OCI-LY1 (cell line): ENCODE measurements at regions not wholly inside any gene's neighbourhood (a gene's known extent, or its start where the extent isn't known, plus 50 kb on each side); places are given as distances from the start of the nearest gene placed in this dataset.

Experiments used
- H2AFZ ChIP-seq: fragments of 200-600 bp; sonication (generic), shearing (Covaris generic); 2 replicates; pipeline ENCODE4 v1.6.0; 2014; ENCODE audit warnings: antibody characterized with exemption, mild to moderate bottlenecking, low read length
- H3F3A ChIP-seq: fragments of 200-600 bp; sonication (generic), shearing (Covaris generic); 2 replicates; pipeline ENCODE4 v1.6.0; 2014; ENCODE audit warnings: mild to moderate bottlenecking, antibody characterized with exemption, low read length, moderate library complexity; ENCODE audit not compliant: insufficient read depth
- H3K27ac ChIP-seq: fragments of 200-600 bp; sonication (generic); 2 replicates; pipeline ENCODE4 v1.5.1; 2014; ENCODE audit warnings: low read length, mixed run types, mild to moderate bottlenecking, low read depth; ENCODE audit not compliant: poor library complexity, severe bottlenecking
- H3K27me3 ChIP-seq: fragments of 200-600 bp; sonication (generic); 2 replicates; pipeline ENCODE4 v1.6.0; 2014; ENCODE audit warnings: antibody characterized with exemption, mild to moderate bottlenecking, low read length, moderate library complexity; ENCODE audit not compliant: insufficient read depth
- H3K36me3 ChIP-seq: fragments of 200-600 bp; sonication (generic); 2 replicates; pipeline ENCODE4 v1.6.1; 2014; ENCODE audit warnings: mild to moderate bottlenecking, antibody characterized with exemption, low read length, moderate library complexity, mixed read lengths; ENCODE audit not compliant: insufficient read depth
- H3K4me1 ChIP-seq: fragments of 200-600 bp; sonication (generic); 2 replicates; pipeline ENCODE4 v1.5.1; 2014; ENCODE audit warnings: mild to moderate bottlenecking, low read length, moderate library complexity; ENCODE audit not compliant: insufficient read depth, severe bottlenecking
- H3K4me2 ChIP-seq: fragments of 200-600 bp; sonication (generic), shearing (Covaris generic); 2 replicates; pipeline ENCODE4 v1.6.1; 2014; ENCODE audit warnings: low read length
- H3K4me3 ChIP-seq: fragments of 200-600 bp; sonication (generic); 2 replicates; pipeline ENCODE4 v1.5.1; 2014; ENCODE audit warnings: low read length, low read depth, mild to moderate bottlenecking, mixed read lengths; ENCODE audit not compliant: poor library complexity, severe bottlenecking
- H3K79me2 ChIP-seq: fragments of 200-600 bp; shearing (Covaris generic); 2 replicates; pipeline ENCODE4 v1.6.1; 2016; ENCODE audit warnings: mixed run types, low read length, mixed read lengths; ENCODE audit not compliant: insufficient read depth
- H3K9ac ChIP-seq: fragments of 200-600 bp; sonication (generic), shearing (Covaris generic); 2 replicates; pipeline ENCODE4 v1.6.1; 2014; ENCODE audit warnings: mild to moderate bottlenecking, low read length, mixed read lengths
- H3K9me2 ChIP-seq: fragments of 200-600 bp; sonication (generic), shearing (Covaris generic); 2 replicates; pipeline ENCODE4 v1.6.1; 2014; ENCODE audit warnings: low read depth, mild to moderate bottlenecking, low read length, mixed read lengths
- H3K9me3 ChIP-seq: fragments of 200-600 bp; shearing (Covaris generic); 2 replicates; pipeline ENCODE4 v1.6.1; 2014; ENCODE audit warnings: low read length, mixed read lengths
- H4K20me1 ChIP-seq: fragments of 200-600 bp; sonication (generic), shearing (Covaris generic); 2 replicates; pipeline ENCODE4 v1.6.0; 2016; ENCODE audit warnings: mild to moderate bottlenecking, low read length; ENCODE audit not compliant: insufficient read depth
- EZH2 ChIP-seq: fragments of 200-600 bp; sonication (generic), shearing (Covaris generic); IDR thresholded peaks from 2 replicates; pipeline ENCODE4 v1.8.0; 2017; ENCODE audit warnings: borderline replicate concordance, mixed run types, mild to moderate bottlenecking, antibody characterized with exemption, low read length, moderate library complexity, mixed read lengths
- TF ChIP-seq, protein P1 (sequence below): fragments of 200-600 bp; sonication (generic), shearing (Covaris generic); IDR thresholded peaks from 2 replicates; pipeline ENCODE4 v1.5.1; 2017; ENCODE audit warnings: mild to moderate bottlenecking, antibody characterized with exemption, low read length, moderate library complexity, mixed read lengths

DNA sequence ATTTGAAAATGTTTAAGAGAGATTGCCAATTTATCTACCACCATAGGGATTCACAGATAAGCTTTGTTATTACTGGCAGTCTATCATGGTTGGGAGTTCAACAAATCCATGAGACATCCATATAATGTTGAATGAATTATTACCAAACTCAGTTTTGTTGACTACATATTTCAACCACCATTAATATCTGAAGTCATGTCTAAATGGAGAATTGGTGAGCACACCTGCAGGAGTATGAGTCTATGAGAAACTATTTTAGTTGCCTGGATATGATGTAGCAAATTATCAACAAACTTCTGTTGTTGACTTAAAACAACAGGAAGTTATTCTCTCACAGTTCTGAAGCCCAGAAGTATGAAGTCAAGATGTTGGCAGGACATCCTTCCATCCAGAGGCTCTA lies 126.8 kb upstream of the FBXL7 start:
- no peaks in the 10 kb centered on the region for H3K9me2 ChIP-seq
- no peak overlapping the region for H2AFZ ChIP-seq
- H4K20me1 ChIP-seq: no peaks in the 10 kb centered on the region
- no peaks in the 10 kb centered on the region for H3K79me2 ChIP-seq
- no peak overlapping the region for H3K27ac ChIP-seq
- H3F3A ChIP-seq: no peaks in the 10 kb centered on the region
- no peaks in the 10 kb centered on the region for H3K36me3 ChIP-seq
- no peaks in the 10 kb centered on the region for H3K9me3 ChIP-seq
- H3K4me2 ChIP-seq: no peak overlapping the region
- no peaks in the 10 kb centered on the region for H3K4me1 ChIP-seq
- H3K4me3 ChIP-seq: no peak overlapping the region
- no peak overlapping the region for H3K9ac ChIP-seq
- H3K27me3 ChIP-seq: no peaks in the 10 kb centered on the region
- TF ChIP-seq, protein P1, sequence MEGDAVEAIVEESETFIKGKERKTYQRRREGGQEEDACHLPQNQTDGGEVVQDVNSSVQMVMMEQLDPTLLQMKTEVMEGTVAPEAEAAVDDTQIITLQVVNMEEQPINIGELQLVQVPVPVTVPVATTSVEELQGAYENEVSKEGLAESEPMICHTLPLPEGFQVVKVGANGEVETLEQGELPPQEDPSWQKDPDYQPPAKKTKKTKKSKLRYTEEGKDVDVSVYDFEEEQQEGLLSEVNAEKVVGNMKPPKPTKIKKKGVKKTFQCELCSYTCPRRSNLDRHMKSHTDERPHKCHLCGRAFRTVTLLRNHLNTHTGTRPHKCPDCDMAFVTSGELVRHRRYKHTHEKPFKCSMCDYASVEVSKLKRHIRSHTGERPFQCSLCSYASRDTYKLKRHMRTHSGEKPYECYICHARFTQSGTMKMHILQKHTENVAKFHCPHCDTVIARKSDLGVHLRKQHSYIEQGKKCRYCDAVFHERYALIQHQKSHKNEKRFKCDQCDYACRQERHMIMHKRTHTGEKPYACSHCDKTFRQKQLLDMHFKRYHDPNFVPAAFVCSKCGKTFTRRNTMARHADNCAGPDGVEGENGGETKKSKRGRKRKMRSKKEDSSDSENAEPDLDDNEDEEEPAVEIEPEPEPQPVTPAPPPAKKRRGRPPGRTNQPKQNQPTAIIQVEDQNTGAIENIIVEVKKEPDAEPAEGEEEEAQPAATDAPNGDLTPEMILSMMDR: no peak
- no peak for TF ChIP-seq EZH2

DNA sequence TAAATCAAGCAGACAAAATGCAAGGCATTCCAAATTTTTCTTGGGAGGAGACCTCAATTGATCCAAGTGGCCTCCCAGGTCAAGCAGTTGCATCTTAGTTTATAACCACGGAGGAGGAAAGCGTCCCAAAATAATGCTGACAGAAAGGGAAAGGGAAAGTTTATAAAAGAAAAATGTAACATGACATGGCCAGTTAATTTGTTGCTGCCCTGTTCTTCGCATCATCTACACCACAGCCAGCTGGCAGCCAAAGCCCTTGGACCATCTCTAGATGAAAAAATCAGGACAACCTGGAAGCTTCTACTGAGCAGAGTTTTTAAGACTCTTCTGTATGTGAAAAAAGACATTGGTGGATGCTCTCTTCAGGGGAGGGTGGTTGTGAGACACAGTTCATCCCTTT lies 128.8 kb upstream of the FBXL7 start:
- H3K27me3 ChIP-seq: no peaks in the 10 kb centered on the region
- H3K4me3 ChIP-seq: no peak overlapping the region
- H3K9me2 ChIP-seq: no peaks in the 10 kb centered on the region
- no peaks in the 10 kb centered on the region for H3K4me1 ChIP-seq
- H3K27ac ChIP-seq: no peak overlapping the region
- no peak overlapping the region for H2AFZ ChIP-seq
- no peaks in the 10 kb centered on the region for H4K20me1 ChIP-seq
- H3K36me3 ChIP-seq: no peaks in the 10 kb centered on the region
- no peak overlapping the region for H3K9ac ChIP-seq
- no peaks in the 10 kb centered on the region for H3F3A ChIP-seq
- no peaks in the 10 kb centered on the region for H3K79me2 ChIP-seq
- H3K9me3 ChIP-seq: no peaks in the 10 kb centered on the region
- no peak for TF ChIP-seq EZH2
- TF ChIP-seq, protein P1: no peak
- H3K4me2 ChIP-seq: no peak overlapping the region

DNA sequence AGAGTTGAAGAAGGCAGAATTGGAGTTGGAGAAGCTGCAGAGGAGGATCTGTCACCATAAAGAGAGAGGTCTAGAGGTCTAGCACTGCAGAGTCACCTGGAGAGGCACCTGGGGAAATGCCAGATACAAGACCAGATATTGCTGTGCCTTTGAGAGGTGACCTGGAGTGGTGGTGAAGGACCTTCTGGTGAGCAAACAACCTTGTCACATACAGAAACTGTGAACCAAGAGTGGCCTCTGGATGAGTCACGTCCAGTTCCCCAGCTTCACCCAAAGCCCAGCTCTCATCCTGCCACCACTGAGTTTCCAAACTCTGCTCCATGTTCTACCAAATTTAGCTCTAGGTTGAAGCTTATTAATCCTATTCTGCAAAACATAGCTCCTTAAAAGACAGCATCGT lies 131.1 kb upstream of the FBXL7 start:
- Histone ChIP-seq H3K9me2 (no peaks in the 10 kb centered on the region), H3K36me3 (no peaks in the 10 kb centered on the region), H3K27ac (no peak overlapping the region), H3K79me2 (no peaks in the 10 kb centered on the region), H3K9me3 (no peaks in the 10 kb centered on the region), H3K9ac (no peak overlapping the region), H3F3A (no peaks in the 10 kb centered on the region), H3K27me3 (no peaks in the 10 kb centered on the region), H3K4me3 (no peak overlapping the region), H3K4me1 (no peaks in the 10 kb centered on the region), H3K4me2 (no peak overlapping the region), H2AFZ (no peak overlapping the region), H4K20me1 (no peaks in the 10 kb centered on the region)
- TF ChIP-seq EZH2: no peak
- TF ChIP-seq, protein P1: no peak
